Skeletal muscle tissue (tissue), 3 donors: ENCODE measurements at regions not wholly inside any gene's neighbourhood (a gene's known extent, or its start where the extent isn't known, plus 50 kb on each side); places are given as distances from the start of the nearest gene placed in this dataset.

Source experiments
- H3K27ac ChIP-seq: one replicate; pipeline ENCODE4 v1.7.0; 2013; ENCODE audit warnings: mild to moderate bottlenecking, low read depth, low read length, inconsistent platforms
- H3K27me3 ChIP-seq, 3 donors: one replicate each; pipeline ENCODE4 v1.7.0; 2013; ENCODE audit warnings: low read length in 3 of 3; ENCODE audit not compliant: control insufficient read depth in 3 of 3, insufficient read depth in 3 of 3
- H3K36me3 ChIP-seq, 3 donors: one replicate each; pipeline ENCODE4 v1.7.0; 2013; ENCODE audit warnings: low read length in 3 of 3; ENCODE audit not compliant: control insufficient read depth in 3 of 3, insufficient read depth in 3 of 3
- H3K4me1 ChIP-seq, 3 donors: one replicate each; pipeline ENCODE4 v1.7.0; 2013; ENCODE audit warnings: low read length in 3 of 3, mild to moderate bottlenecking in 3 of 3; ENCODE audit not compliant: control insufficient read depth in 3 of 3, insufficient read depth in 3 of 3
- H3K4me3 ChIP-seq, 3 donors: one replicate each; pipeline ENCODE4 v1.7.0; 2013; ENCODE audit warnings: low read length in 3 of 3
- H3K9ac ChIP-seq, 3 donors: one replicate each; pipeline ENCODE4 v1.7.0; 2013; ENCODE audit warnings: low read length in 3 of 3, mild to moderate bottlenecking in 3 of 3, moderate library complexity in 2 of 3, low read depth in 1 of 3
- H3K9me3 ChIP-seq, 3 donors: one replicate each; pipeline ENCODE4 v1.7.0; 2013; ENCODE audit warnings: low read length in 3 of 3; ENCODE audit not compliant: control insufficient read depth in 3 of 3
- donor health status: Osteomylitis.

DNA sequence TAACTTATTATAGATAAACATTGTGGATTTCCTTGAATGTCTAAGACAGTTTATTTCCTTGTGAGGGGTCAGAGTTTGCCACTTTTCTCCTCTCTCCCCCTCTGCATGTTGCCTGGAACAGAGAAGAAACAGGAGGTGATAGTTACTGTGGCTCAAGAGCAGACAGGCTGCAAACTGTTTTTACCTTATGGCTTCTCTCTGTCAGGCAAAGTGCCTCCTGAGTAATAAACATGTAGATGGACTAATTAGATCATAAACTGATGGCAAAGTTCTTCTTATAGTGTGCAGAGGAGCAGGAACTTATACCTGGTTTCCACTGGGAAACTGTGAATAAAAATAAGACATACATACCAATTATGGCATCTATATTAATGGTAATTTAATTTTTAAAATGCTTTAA is 133.1 kb upstream of the CDH12 start:
- H3K27ac ChIP-seq: no peak overlapping the region
- no peaks in the 10 kb centered on the region for H3K36me3 ChIP-seq
- no peak overlapping the region for H3K4me3 ChIP-seq
- H3K9ac ChIP-seq: no peak overlapping the region
- H3K9me3 ChIP-seq: no peaks in the 10 kb centered on the region
- no peaks in the 10 kb centered on the region for H3K27me3 ChIP-seq
- H3K4me1 ChIP-seq: no peaks in the 10 kb centered on the region

DNA sequence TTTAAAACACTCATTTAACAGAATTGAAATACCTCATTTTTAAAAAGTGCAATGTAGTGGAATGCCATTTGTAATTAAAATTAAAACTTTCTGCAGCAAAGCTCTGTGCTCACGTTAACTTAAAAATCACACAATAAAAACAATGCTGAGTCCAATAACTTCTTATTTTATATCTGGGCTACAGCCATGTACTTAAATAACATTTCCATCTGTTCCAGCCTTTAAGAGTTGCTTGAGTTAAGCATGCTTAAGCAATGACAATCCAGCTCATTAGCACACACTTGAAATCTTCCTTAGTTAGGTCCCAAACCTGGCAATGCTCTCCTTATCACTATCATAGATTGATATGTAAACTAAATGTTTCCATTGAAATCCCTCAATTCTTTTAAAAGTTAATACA is 132.3 kb upstream of the CDH12 start:
- Histone ChIP-seq H3K4me1 (no peaks in the 10 kb centered on the region), H3K27me3 (no peaks in the 10 kb centered on the region), H3K9ac (no peak overlapping the region), H3K36me3 (no peaks in the 10 kb centered on the region), H3K9me3 (no peaks in the 10 kb centered on the region), H3K4me3 (no peak overlapping the region), H3K27ac (no peak overlapping the region)

DNA sequence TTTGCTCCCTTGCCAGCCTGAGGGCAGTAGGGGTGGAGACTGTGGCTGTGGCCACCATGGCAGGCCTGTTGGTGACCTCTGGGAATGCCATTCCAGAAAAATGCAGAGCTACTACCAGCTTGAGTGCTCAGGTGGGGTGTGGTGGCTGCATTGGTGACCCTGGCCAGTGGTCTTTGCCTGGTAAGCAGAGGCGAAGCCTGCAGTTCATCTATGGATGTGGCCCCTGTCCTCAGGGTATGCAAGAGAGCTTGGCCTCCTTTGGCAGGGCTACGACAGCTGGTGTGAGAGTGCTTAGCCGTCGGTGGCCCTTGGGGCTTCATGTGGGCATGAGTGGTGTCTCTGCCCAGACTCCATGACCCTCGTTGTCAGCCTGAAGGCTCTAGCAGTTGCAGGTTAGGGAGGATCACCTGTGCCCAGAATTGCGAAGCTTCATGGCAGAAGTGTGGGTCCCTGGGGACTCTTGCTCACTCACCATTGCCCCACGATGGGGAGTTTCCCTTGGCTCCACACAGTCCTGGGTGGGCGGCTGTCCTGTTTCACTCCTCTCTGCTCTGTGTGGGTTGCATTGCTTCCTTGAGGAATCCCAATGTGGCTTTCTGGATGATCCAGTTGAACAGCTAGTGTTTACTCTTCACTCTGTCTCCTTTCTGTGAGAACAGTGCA is 117.9 kb upstream of the CDH12 start:
- H3K27ac ChIP-seq: no peak overlapping the region
- H3K4me3 ChIP-seq: no peak overlapping the region
- no peaks in the 10 kb centered on the region for H3K4me1 ChIP-seq
- no peak overlapping the region for H3K9ac ChIP-seq
- H3K27me3 ChIP-seq: no peaks in the 10 kb centered on the region
- H3K36me3 ChIP-seq: no peaks in the 10 kb centered on the region
- peaks cover 0 to 4% (median 0%) of the 10 kb centered on the region in 3 donors for H3K9me3 ChIP-seq

DNA sequence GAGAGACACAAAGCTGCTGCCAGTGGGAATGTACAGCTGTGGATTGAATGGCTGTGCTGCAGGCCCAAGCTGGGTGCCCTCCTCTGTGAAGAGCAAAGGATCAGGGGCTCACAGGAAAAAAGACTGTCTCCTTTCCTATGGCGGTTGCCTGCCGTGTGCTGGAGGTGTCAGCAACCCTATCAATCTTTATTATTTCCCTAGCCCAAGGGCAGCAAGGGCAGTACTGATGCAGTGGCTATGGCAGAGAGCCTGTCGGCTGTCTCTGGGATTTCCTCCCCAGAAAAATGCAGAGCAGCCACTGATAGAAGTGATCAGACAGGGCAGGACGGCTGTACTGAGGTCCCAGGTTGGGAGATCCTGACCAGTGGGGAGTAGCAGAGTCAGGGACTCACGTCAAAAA is 117.3 kb upstream of the CDH12 start:
- no peak overlapping the region for H3K4me3 ChIP-seq
- H3K27me3 ChIP-seq: no peaks in the 10 kb centered on the region
- peaks cover 0 to 4% (median 0%) of the 10 kb centered on the region in 3 donors for H3K9me3 ChIP-seq
- no peak overlapping the region for H3K27ac ChIP-seq
- H3K36me3 ChIP-seq: no peaks in the 10 kb centered on the region
- no peaks in the 10 kb centered on the region for H3K4me1 ChIP-seq
- H3K9ac ChIP-seq: no peak overlapping the region

DNA sequence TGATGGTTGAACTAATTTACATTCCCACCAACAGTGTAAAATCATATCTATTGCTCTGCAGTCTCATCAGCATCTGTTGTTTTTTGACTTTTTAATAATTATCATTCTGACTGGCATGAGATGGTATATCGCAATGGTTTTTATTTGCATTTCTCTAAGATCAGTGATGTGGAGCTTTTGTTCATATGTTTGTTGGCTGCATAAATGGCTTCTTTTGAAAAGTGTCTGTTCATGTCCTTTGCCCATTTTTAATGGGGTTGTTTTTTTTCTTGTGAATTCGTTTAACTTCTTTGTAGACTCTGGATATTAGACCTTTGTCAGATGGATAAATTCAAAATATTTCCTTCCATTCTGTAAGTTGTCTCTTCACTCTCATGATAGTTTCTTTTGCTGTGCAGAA is 115.2 kb upstream of the CDH12 start:
- H3K27me3 ChIP-seq: no peaks in the 10 kb centered on the region
- H3K27ac ChIP-seq: no peak overlapping the region
- H3K4me3 ChIP-seq: no peak overlapping the region
- no peaks in the 10 kb centered on the region for H3K36me3 ChIP-seq
- H3K9ac ChIP-seq: no peak overlapping the region
- peaks cover 0 to 4% (median 0%) of the 10 kb centered on the region in 3 donors for H3K9me3 ChIP-seq
- H3K4me1 ChIP-seq: no peaks in the 10 kb centered on the region

DNA sequence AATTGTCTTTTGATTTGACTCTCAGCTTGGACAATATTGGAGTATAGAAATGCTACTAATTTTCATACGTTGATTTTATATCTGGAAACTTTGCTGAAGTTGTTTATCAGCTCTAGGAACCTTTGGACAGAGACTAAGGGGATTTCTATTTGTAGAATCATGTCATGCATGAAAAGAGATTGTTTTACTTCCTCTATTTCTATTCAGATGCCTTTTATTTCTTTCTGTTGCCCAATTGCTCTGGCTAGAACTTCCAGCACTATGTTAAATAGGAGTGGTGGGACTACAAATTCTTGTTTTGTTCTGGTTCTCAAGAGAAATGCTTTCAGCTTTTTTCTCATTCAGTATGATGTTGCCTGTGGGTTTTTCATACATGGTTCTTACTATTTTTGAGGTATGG is 112.8 kb upstream of the CDH12 start:
- no peaks in the 10 kb centered on the region for H3K36me3 ChIP-seq
- H3K4me1 ChIP-seq: no peaks in the 10 kb centered on the region
- H3K27ac ChIP-seq: no peak overlapping the region
- no peak overlapping the region for H3K4me3 ChIP-seq
- peaks cover 0 to 4% (median 0%) of the 10 kb centered on the region in 3 donors for H3K9me3 ChIP-seq
- no peaks in the 10 kb centered on the region for H3K27me3 ChIP-seq
- no peak overlapping the region for H3K9ac ChIP-seq

DNA sequence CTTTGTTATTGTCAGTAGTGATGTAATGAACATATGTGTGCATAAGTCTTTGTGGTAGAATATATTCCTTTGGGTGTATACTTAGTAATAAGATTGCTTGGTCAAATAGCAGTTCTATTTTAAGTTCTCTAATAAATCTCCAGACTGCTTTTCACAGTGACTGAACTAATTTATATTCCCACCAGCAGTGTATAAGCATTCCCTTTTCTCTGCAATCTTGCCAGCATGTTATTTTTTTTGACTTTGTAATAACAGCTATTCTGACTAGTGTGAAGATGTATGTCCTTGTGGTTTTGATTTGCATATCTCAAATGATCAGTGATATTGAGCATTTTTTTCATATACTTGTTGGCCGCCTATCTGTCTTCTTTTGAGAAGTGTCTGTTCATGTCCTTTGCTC is 111.5 kb upstream of the CDH12 start:
- Histone ChIP-seq H3K27me3 (no peaks in the 10 kb centered on the region), H3K4me3 (no peak overlapping the region), H3K36me3 (no peaks in the 10 kb centered on the region), H3K9me3 (peaks cover 0 to 2% (median 0%) of the 10 kb centered on the region in 3 donors), H3K4me1 (no peaks in the 10 kb centered on the region), H3K27ac (no peak overlapping the region), H3K9ac (no peak overlapping the region)

DNA sequence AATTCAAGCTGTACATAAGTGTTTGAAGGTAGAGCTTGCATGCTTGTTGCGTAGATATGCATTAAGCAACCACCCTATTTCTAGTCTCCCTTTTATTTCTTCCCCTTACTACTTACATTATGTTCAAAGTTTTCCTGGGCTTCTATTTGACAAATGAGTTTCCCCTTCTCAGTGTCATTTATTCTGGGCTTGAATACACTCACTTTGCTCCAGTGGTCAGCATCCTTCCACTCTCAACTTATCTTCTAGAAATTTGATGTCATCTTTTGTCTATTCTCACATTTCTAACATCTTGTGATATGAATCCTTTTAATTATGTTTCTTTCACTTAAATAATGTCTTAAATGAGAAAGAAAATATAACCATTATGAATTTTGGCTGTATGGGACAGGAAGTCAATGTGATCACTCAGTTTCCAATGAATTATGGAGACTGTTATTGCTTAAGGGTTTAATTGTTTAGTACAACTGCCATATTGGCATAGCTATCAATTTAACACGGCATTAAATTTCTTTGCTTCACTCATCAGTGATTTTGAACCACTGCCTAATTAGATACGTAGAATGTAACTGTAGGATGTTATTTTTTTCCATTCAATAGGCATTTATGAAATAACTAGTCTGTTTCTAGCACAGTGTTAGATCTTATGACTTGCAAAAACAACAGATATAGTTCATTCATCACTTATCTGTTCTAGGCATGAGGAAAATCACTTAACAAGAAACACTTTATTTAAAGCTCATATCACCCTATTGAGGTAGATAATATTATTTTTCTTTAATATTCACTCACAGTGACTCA is 105.5 kb upstream of the CDH12 start:
- Histone ChIP-seq H3K27ac (no peak overlapping the region), H3K4me3 (no peak overlapping the region), H3K27me3 (no peaks in the 10 kb centered on the region), H3K9ac (no peak overlapping the region), H3K36me3 (no peaks in the 10 kb centered on the region), H3K9me3 (no peaks in the 10 kb centered on the region), H3K4me1 (no peaks in the 10 kb centered on the region)

DNA sequence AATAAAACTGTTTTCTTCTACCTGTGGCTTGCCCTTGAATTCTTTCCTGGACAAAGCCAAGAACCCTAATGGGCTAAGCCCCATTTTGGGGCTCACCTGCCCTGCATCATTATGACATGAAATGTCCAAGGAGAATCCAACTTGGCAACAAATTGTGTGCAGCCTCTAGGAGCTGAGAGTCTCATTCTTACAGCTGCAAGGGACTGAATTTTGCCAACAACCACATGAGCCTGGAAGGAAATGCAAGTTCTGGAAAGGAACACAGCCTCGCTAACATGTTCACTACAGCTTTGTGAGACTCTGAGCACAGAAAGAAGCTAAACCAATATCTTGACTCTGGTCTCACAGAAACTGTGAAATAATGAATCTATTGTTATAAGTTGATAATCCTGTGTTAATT is 94.8 kb upstream of the CDH12 start:
- Histone ChIP-seq H3K9me3 (no peaks in the 10 kb centered on the region), H3K27ac (no peak overlapping the region), H3K9ac (no peak overlapping the region), H3K27me3 (no peaks in the 10 kb centered on the region), H3K4me1 (no peaks in the 10 kb centered on the region), H3K36me3 (no peaks in the 10 kb centered on the region), H3K4me3 (no peak overlapping the region)

DNA sequence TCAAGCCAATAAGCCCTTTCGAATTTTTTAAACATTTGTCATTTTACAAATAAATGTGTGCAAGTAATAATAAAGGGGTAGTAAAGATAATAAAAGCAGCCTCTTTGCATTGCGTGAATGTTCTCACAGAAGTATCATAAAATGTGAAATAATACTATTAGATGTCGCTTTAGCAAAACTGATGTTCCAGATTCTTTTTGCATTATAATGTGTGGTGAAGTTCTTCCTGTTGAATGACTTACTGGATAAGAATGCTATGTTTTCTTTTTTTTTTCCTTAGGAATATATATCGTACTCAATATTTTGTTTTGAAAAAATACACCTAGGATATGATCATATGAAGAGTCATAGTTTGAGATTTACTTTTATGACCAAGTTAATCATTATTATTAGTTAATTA is 85.2 kb upstream of the CDH12 start:
- Histone ChIP-seq H3K36me3 (no peaks in the 10 kb centered on the region), H3K9ac (no peak overlapping the region), H3K9me3 (peaks cover 0 to 2% (median 0%) of the 10 kb centered on the region in 3 donors), H3K27me3 (no peaks in the 10 kb centered on the region), H3K4me1 (no peaks in the 10 kb centered on the region), H3K4me3 (no peak overlapping the region), H3K27ac (no peak overlapping the region)
